Keratinocyte (primary cell): ENCODE measurements at regions not wholly inside any gene's neighbourhood (a gene's known extent, or its start where the extent isn't known, plus 50 kb on each side); places are given as distances from the start of the nearest gene placed in this dataset.

ENCODE experiments used
- DNase-seq: peaks from one replicate; pipeline ENCODE4 v3.0.0-alpha.2; 2011; ENCODE audit warnings: low read depth, missing footprints, low spot score
- FAIRE-seq: peaks from 2 replicates; lab custom pipeline; 2011; peaks lifted over from hg19 to GRCh38; lab: Jason Lieb, UNC
- H2AFZ ChIP-seq: 2 replicates; pipeline ENCODE4 v1.6.0; 2012; ENCODE audit warnings: low read length, control low read depth, inconsistent platforms; ENCODE audit not compliant: control insufficient read depth
- H3K27ac ChIP-seq: 2 replicates; pipeline ENCODE4 v1.5.1; 2011; ENCODE audit warnings: low read length; ENCODE audit not compliant: control insufficient read depth, insufficient read depth
- H3K27me3 ChIP-seq: 3 replicates; pipeline ENCODE4 v1.6.0; 2011; ENCODE audit warnings: low read length; ENCODE audit not compliant: control insufficient read depth, insufficient read depth; ENCODE audit errors: extremely low read depth
- H3K36me3 ChIP-seq, 2 experiments: 2 replicates in 1 of 2; 3 replicates in 1 of 2; pipeline ENCODE4 v1.5.1; 2011; ENCODE audit warnings: low read length in 2 of 2, mild to moderate bottlenecking in 1 of 2; ENCODE audit not compliant: control insufficient read depth in 2 of 2, insufficient read depth in 2 of 2; ENCODE audit errors: extremely low read depth in 1 of 2
- H3K4me1 ChIP-seq: 3 replicates; pipeline ENCODE4 v1.5.1; 2011; ENCODE audit warnings: low read length; ENCODE audit not compliant: control insufficient read depth, insufficient read depth; ENCODE audit errors: extremely low read depth
- H3K4me2 ChIP-seq: 3 replicates; pipeline ENCODE4 v1.6.0; 2011; ENCODE audit warnings: low read depth, low read length; ENCODE audit not compliant: control insufficient read depth, insufficient read depth; ENCODE audit errors: extremely low read depth
- H3K4me3 ChIP-seq, 3 experiments: fragments of 200-600 bp in 1 of 3; sonication (generic) in 1 of 3; 2 replicates in 2 of 3; 3 replicates in 1 of 3; pipeline ENCODE4 v1.5.1; 2011 to 2016; ENCODE audit warnings: low read length in 3 of 3, mild to moderate bottlenecking in 3 of 3, control low read depth in 2 of 3, inconsistent platforms in 1 of 3, low read depth in 1 of 3, mixed read lengths in 1 of 3, mixed run types in 1 of 3, moderate library complexity in 1 of 3; ENCODE audit not compliant: control insufficient read depth in 2 of 3, insufficient read depth in 2 of 3; ENCODE audit errors: extremely low read depth in 1 of 3
- H3K79me2 ChIP-seq: 2 replicates; pipeline ENCODE4 v1.6.0; 2012; ENCODE audit warnings: low read length; ENCODE audit not compliant: control insufficient read depth, insufficient read depth
- H3K9ac ChIP-seq: 3 replicates; pipeline ENCODE4 v1.6.0; 2011; ENCODE audit warnings: low read length; ENCODE audit not compliant: control insufficient read depth, insufficient read depth; ENCODE audit errors: extremely low read depth
- H3K9me1 ChIP-seq: 3 replicates; pipeline ENCODE4 v1.6.0; 2011; ENCODE audit warnings: low read length; ENCODE audit not compliant: control insufficient read depth, insufficient read depth; ENCODE audit errors: extremely low read depth
- H3K9me3 ChIP-seq: 2 replicates; pipeline ENCODE4 v1.5.1; 2012; ENCODE audit warnings: low read depth, low read length; ENCODE audit not compliant: control insufficient read depth
- H4K20me1 ChIP-seq: 3 replicates; pipeline ENCODE4 v1.6.0; 2011; ENCODE audit warnings: low read length; ENCODE audit not compliant: control insufficient read depth, insufficient read depth; ENCODE audit errors: extremely low read depth
- EZH2 ChIP-seq: IDR thresholded peaks from one replicate; pipeline ENCODE4 v1.6.1; 2012; ENCODE audit warnings: inconsistent platforms, mild to moderate bottlenecking, low read length, moderate library complexity
- dilution Hi-C: fragments of 300-500 bp; cut with MboI; formaldehyde crosslinking; loops from one replicate; pipeline ENCODE4 v1.7.0; 2020; ENCODE audit warnings: low sequenced_read_pairs; ENCODE audit not compliant: extremely low pct_ligation_motif_present
- TF ChIP-seq, protein P1 (sequence below), 3 experiments: IDR thresholded peaks in 1 of 3; conservative IDR thresholded peaks in 1 of 3; optimal IDR thresholded peaks in 1 of 3; 2 replicates in 2 of 3; 3 replicates in 1 of 3; pipeline versions ENCODE3 to v1.5.1; 2011; ENCODE audit warnings: low read length in 3 of 3, mild to moderate bottlenecking in 3 of 3, moderate library complexity in 2 of 3, control low read depth in 1 of 3, inconsistent platforms in 1 of 3; ENCODE audit not compliant: insufficient read depth in 2 of 3; ENCODE audit errors: extremely low read depth in 1 of 3

DNA sequence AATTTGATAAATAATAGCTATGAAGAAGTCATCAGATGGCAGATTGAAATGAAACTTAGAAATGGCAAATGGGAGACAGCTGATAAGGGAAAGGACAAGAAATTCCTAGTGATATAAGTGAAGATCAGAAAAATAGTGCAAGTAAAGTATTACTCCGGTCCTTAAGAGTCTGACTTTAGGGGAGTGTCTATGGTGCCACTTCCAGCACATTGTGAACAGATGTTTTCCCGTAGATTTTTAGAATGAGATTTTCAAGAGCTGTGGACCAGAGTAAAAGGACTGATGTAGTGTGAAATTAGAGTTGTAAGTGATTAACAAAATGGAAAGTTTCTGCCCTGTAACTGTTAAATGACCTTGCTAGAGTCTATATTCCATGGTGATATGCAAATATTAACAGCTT lies 974.8 kb upstream of the TENM4 start:
- FAIRE-seq = no peak
- no peak overlapping the region for H2AFZ ChIP-seq
- no peaks in the 10 kb centered on the region for H3K9me3 ChIP-seq
- no peaks in the 10 kb centered on the region for H3K27me3 ChIP-seq
- H3K4me2 ChIP-seq = no peak overlapping the region
- H3K36me3 ChIP-seq = no peaks in the 10 kb centered on the region
- no peak for DNase-seq
- dilution Hi-C loops = no loop called here
- no peak overlapping the region for H3K4me3 ChIP-seq
- no peaks in the 10 kb centered on the region for H4K20me1 ChIP-seq
- H3K9me1 ChIP-seq = no peaks in the 10 kb centered on the region
- H3K4me1 ChIP-seq = no peaks in the 10 kb centered on the region
- H3K9ac ChIP-seq = no peak overlapping the region
- TF ChIP-seq EZH2 = no peak
- TF ChIP-seq, protein P1, sequence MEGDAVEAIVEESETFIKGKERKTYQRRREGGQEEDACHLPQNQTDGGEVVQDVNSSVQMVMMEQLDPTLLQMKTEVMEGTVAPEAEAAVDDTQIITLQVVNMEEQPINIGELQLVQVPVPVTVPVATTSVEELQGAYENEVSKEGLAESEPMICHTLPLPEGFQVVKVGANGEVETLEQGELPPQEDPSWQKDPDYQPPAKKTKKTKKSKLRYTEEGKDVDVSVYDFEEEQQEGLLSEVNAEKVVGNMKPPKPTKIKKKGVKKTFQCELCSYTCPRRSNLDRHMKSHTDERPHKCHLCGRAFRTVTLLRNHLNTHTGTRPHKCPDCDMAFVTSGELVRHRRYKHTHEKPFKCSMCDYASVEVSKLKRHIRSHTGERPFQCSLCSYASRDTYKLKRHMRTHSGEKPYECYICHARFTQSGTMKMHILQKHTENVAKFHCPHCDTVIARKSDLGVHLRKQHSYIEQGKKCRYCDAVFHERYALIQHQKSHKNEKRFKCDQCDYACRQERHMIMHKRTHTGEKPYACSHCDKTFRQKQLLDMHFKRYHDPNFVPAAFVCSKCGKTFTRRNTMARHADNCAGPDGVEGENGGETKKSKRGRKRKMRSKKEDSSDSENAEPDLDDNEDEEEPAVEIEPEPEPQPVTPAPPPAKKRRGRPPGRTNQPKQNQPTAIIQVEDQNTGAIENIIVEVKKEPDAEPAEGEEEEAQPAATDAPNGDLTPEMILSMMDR (optimal IDR thresholded peaks at IDR 0.05 in 1 of 3, IDR thresholded peaks at IDR 0.05 in 1 of 3, conservative IDR thresholded peaks at IDR 0.05 in 1 of 3; ENCODE audit: extremely low read depth in 1 of 3, insufficient read depth in 2 of 3, low read length in 3 of 3) = no peak
- H3K27ac ChIP-seq = no peak overlapping the region
- H3K79me2 ChIP-seq = no peaks in the 10 kb centered on the region

DNA sequence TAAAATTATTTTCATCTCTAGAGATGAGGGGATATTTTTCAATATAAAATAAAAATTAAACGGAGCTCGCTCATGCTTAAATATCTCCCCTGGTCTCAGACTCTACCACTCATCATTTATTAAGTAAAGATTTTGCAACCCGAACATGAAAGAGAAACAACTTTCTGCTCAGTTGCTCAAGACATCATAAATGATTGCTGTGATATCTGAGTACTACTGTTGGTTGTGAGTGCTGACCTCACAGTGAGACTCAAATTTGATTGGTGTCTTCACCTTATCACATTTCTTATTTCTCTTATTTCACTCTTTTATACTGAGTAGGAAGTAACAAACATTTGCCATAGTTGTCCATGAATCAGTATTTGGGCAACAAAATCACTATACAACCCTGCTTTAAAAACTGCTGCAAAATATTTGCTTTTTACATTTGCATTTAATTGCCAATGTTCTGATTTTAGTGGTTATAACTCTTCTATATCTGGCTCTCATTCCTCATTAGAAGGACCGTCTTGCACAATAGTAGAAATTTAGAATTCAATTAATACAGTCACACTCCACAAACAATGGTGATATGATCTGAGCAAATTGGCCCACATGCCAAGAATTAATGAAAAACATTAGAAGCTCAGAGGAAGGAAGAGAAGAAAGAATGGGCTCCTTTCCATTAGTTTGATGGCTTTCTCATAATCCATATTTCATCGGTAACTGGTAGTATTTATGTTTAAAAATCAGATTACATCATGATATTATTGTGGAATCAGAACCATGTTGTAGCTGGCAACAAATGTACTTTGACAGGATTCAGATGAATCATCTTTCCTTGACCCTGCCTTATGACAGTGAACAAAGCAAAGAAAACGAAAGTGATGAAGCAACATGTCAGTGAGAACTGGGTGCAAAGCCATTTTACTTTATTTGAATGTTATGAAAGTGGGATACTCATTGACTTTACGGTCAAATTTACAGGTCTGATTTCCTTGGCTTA lies 973.6 kb upstream of the TENM4 start:
- H3K36me3 ChIP-seq = no peaks in the 10 kb centered on the region
- H3K9me3 ChIP-seq = no peaks in the 10 kb centered on the region
- dilution Hi-C loops = no loop called here
- peak overlapping the region; percentile 50 for H3K4me2 ChIP-seq
- no peaks in the 10 kb centered on the region for H4K20me1 ChIP-seq
- no peak overlapping the region for H3K27ac ChIP-seq
- DNase-seq = peak; percentile 1
- no peaks in the 10 kb centered on the region for H3K79me2 ChIP-seq
- H3K27me3 ChIP-seq = no peaks in the 10 kb centered on the region
- FAIRE-seq = peak; percentile 78
- H2AFZ ChIP-seq = no peak overlapping the region
- TF ChIP-seq, protein P1 (optimal IDR thresholded peaks at IDR 0.05 in 1 of 3, IDR thresholded peaks at IDR 0.05 in 1 of 3, conservative IDR thresholded peaks at IDR 0.05 in 1 of 3; ENCODE audit: extremely low read depth in 1 of 3, insufficient read depth in 2 of 3, low read length in 3 of 3) = no peak
- no peak for TF ChIP-seq EZH2
- H3K4me3 ChIP-seq = no peak overlapping the region
- no peaks in the 10 kb centered on the region for H3K4me1 ChIP-seq
- H3K9ac ChIP-seq = no peak overlapping the region
- H3K9me1 ChIP-seq = no peaks in the 10 kb centered on the region
